ENCODE measurements at regions not wholly inside any gene's neighbourhood (a gene's known extent, or its start where the extent isn't known, plus 50 kb on each side); places are given as distances from the start of the nearest gene placed in this dataset.
"Not testable (repeated sequence)": the region's sequence is repeated elsewhere in the genome, so short reads cannot be mapped to it uniquely, and the experiment has no call there.

DNA sequence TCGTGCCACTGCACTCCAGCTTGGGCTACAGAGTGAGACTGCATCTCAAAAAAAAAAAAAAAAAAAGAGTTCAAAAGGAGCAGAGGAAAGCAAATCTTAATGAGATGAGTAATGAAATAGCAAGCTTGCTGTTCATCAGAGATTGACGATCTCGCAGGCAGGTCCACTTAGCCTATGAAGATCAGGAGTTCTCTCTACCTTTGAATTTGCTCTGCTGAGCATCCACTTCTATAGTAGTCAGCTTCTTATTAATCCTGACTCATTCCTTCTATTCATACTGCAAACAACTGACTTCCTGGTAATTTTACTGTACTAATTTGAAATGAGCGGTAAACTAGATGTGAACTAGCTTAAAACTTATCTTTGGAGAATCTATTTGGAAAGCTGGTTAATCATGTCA, 1014.6 kb downstream of the GATA3 start:
- DNase-seq: peak; percentile 24

DNA sequence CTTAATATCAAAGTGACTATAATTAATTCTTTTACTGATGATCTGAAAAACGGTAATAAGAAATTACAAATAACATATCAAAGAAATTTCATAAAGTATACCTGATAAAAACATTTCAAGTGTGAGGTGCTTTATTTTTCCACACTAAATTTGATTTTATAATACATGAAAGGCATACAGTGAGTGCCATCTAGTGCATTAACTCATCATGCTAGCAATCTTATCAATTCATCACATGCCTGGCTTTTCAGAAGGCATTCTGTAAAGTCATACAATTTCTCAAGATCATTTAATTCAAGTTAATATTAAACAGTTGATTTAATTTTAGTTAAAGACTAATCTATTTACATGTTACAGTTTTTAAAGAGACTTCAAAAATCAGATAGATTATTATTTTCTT, 1020.9 kb downstream of the GATA3 start:
- DNase-seq: no peak

DNA sequence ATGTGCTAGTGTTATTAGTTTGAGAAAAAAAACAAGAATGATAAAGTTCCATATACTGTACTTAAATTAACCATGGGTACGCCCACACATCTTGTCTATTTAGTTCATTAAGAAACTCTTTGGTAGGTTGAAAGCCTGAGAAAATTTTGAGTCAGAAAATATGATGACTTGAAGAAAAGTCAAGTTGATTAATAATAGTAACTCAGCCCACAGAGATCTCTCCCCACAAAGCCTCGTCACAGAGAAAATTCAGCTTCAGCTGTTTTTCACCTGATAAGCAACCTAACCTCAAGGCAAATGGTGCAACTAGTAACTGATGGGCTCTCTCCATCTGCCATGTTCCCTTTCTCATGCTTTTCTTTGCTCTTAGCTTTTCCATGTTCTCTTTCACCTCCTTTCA, 1021.6 kb downstream of the GATA3 start:
- DNase-seq: peak; percentile 20

DNA sequence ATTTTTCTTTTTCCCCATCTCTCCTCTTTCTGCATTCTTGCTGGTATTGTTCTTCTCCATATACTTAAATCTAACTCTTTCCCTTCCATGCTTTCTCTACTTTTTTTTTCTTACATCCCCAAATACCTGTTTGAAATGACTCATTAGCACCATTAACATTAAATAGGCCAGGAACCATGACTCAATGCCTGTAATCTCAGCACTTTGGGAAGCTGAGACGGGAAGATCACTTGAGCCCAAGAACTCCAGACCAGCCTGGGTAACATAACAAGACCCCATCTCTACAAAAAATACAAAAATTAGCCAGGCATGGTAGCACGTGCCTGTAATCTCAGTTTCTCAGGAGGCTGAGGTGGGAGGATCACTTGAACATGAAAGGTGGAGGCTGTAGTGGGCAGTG, 1026.8 kb downstream of the GATA3 start:
- no peak for DNase-seq

DNA sequence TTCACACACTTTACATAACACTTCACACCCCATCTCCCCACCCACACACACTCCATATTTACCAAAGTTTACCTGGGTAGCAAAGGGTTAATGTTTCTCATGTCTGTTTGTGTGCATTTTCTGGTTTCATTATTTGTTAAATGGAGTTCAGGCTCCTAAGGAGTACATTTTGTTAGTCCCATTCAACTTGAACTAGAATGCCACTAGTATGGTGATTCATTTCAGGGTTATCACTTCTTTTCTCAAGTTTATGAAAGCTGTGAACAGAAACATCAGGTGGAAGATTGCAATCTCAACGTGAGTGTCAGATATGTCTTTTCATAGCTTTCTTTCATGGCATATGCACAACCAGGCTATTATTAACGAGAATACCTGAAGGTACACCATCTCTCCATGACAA, 1027.5 kb downstream of the GATA3 start:
- DNase-seq: no peak

DNA sequence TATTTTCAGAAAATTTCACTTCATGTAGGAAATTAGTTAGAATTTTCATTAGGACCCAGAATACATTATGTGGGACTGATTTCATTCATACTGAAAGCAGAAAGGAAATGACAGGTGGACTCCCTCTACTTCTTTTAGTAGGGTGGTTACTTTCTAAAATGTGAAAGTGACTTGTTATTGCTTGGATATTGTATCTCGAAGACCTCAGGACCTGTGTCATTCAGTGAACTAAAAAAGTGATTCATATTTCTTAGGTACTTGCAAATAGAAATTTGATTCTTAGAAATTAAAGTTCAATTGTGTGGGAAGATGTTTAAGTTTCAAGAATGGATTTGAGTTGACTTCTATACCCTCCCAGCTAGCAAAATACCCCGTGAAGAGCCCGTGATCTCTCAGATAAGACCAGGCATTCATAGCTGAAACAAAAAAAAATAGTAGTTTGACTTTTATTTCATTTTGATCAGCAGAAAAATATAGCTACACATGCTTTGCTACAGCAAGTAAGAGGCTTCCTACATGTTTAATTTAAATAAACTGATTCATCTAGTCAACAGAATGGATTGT, 1037.1 kb downstream of the GATA3 start:
- peak; percentile 56 for DNase-seq

DNA sequence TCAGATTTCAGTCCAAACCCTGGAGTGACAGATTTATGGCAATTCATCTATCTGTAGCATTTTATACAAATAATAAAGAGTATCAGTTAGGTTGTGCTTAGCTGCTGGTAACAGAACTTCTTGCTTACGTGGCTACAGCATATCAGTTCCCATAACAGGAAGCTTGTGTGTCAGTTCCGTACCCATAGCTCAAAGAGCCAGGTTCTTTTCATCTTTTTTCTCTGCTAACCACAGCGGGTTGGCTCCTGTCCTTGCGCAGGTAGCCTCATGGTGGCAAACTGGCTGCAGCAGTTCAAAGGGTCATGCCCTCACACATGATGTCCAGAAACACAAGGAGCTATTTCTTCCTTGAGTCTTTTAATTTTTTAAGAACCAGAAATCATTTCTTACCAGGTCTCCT, 1041.8 kb downstream of the GATA3 start:
- peak; percentile 36 for DNase-seq

DNA sequence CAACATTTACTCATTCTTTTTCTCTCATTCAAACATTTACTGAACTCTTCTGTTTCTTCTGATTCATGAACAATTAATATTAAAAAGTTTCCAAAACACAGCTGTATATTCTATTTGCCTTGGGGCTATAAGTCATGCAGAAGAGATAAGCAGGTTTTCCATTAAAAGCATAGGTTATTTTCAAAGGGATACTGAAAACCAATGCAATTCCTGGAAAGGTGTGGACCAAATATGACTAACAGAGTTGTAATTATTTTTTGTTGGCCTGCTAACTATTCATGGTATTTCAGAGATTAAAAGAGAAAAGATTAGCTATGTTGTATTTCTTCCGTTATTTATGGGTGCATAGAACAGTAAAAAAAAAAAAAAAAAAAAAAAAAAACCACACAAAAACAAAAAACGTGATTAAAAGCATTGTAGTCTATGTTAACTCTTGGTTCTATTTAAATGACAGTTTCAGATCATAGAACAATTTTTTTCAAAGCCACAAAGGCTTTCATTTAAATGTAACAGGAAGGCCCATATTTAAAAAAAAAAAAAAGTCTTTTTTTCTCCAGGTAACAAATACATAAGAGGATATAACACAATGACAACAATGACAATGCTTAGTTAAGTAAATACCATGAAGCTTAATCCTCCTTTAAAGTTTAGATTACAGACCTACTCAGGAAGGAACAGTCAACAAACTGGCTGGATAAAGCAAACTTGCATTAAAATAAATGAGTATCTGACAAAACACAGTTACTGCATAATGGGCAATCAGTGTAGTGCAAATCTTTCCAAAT, 1042.9 kb downstream of the GATA3 start:
- DNase-seq: no peak

DNA sequence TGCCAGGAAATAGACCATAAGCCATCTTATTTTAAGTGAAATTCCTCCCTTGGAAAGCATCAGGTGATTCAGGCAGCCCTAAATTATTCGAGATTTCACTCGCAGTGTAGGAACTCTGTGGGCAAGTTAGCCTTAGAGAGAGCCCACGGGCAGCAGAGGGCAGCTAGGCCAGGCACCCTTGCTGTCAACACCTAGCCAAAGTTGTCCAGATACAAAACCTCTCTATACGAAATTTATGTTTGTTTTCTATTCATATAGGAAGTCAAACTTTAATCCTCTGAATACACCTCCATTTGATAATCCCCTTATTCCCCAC, 1043.5 kb downstream of the GATA3 start:
- DNase-seq: no peak

DNA sequence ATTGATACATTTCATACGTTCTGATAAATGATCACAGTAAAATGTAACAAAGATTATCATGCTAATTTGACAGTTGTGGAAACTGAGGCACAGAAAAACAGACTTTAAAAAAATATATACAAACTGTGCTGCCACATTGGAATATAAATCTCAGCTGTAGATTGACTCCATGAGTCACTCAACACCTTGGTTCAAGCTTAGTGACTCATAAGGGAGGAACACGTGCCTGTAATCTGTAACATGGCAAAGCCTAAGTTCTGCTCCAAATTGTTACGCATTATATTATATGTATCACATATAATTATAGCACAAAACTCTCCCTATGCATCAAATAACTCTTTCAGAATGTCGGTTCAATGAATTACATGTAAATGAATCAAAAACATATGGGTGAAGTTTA, 1047.5 kb downstream of the GATA3 start:
- DNase-seq: no peak

DNA sequence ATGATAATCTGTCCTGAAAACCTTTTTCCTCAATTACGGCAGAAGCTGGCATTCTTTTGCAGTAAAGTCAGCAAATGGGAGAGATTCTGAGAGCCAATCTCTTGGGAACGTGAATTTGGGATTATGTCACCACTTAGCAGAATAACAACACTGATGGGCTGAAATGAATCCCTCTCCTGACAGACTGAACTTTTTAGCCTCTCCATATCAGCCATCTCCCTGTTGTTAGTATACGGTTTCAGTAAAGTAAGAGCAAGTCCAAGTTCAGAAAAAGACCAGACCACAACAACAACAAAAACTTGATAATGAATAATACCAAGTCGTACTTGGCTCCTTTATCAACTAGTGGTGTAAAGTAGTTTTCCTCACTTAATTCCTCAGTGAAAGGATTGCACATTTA, 1048.8 kb downstream of the GATA3 start:
- DNase-seq: no peak

DNA sequence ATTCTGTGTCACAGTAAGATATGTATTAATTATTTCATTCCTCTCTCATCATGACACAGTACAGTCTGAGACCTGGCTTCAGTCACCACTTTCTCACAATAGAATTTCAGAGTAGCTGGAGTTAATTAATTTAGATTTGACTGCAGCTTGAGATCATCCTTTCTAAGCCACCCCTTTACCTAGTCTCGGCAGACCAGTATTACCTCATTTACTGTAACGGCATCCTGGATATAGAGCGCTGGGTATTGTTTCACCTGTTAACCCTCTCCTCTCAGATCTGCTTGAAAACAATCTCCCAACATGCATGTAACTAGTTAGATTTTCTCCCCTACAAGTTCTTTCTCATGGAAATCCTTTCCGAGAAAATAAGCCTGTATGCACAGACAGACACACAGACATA, 1057.5 kb downstream of the GATA3 start:
- no peak for DNase-seq

DNA sequence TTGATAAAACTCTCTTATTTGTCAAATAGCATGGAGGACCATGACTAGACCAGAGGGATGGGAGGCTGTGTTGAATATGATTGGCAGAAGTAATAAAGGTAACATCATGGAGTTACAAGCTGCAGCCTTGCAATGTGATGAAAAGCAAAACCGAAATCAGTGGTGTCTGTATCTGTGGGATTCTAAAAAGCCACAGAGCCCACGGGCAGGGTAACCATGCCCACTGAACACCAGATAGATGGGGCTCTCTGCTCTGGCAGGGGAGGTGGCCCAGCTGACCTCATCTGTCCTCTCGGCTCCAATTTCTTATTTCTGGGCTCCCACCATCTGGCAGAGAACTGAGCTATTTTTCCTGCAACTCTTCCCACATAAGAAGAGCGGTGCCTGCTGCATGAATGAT, 1072.2 kb downstream of the GATA3 start:
- DNase-seq: no peak

DNA sequence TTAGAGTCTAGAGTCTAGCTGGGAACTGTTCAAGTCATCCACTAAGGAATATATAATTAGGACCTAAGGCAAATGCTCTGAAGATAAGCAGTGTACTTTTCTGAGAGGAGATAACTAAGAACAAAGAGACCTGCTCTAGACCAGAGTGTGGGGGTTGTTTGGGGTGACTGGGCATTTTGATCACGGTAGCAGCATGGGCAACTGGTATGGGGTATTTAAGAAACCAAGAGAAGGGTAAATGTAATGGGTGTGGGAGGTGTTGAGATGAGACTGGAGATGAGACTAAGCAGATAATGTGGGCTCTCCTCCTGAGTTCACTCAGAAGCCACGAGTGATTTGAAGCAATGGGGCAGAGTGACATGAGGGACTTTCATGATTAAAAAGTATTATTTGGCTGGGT, 1082.9 kb downstream of the GATA3 start:
- DNase-seq: peak; percentile 13

DNA sequence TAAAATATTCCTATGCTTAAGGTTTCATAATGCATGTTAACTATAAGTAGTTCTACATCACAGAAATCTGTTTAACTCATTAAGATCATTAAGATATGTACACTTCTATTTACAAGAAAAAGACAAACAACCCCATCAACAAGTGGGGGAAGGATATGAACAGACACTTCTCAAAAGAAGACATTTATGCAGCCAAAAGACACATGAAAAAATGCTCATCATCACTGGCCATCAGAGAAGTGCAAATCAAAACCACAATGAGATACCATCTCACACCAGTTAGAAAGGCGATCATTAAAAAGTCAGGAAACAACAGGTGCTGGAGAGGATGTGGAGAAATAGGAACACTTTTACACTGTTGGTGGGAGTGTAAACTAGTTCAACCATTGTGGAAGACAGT, 1084.3 kb downstream of the GATA3 start:
- DNase-seq: not testable (repeated sequence)

DNA sequence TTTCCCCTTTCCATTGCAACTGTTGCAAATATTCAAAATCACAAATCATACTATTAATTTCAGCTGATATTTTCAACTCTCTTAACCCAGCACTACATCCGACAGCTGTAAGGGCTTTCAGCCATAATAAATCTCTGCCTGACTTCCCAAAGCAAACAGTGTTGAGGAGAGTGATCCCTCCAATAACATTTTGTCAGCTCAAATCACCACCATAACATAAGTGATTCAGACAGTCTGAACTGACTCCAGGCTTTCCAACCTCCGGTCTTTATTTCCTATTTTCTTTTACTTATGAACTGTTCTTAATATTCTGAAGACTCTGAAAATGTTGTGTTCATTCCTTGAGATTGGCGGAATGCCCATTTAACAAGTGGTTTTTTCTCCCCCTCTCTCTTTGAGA, 1085.9 kb downstream of the GATA3 start:
- DNase-seq: no peak

DNA sequence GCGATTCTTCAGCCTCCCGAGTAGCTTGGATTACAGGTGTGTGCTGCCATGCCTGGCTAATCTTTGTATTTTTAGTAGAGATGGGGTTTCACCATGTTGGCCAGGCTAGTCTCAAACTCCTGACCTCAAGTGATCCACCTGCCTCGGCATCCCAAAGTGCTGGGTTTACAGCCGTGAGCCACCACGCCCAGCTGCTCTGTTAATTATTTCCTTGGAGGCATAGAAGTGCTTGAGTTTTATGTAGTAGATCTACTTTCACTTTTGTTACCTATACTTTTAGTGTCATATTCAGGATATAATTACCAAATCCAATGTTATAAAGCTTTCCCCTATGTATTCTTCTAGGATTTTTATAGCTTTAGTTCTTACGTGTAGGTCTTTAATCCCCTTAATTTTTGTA, 1093.0 kb downstream of the GATA3 start:
- DNase-seq: no peak

DNA sequence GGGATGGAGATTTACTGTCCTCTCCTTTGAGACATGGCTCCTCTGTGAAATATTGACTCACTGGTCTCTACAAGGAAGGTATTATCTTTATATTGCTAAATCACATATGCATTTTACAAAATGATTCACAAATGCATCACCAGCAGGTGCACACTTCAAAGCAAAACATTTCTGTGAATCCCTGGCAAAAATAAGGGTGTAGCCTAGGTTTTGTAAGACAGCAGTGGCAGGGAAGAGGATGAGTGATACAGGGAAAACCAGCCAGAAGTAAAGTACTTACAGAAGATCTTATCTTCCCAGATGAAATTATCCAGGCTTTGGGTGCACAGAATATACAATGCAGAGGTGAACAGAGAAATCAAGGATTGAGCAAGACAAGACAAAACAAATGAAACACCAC, 1094.6 kb downstream of the GATA3 start:
- DNase-seq: no peak

DNA sequence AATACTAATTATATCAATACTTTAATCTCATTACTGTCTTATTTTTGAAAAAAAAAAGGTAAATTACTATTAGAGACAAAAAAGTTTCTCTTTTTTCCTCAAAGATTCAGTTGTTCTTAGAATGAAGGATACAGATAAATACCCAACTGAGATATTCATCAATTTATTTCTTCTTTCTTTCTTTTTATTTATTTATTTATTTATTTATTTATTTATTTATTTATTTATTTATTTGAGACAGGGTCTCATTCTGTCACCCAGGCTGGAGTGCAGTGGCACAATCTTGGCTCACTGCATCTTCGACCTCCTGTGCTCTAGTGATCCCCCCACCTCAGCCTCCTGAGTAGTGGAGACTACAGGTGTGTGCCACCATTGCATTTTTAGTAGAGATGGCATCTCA, 1098.6 kb downstream of the GATA3 start:
- DNase-seq: not testable (repeated sequence)

DNA sequence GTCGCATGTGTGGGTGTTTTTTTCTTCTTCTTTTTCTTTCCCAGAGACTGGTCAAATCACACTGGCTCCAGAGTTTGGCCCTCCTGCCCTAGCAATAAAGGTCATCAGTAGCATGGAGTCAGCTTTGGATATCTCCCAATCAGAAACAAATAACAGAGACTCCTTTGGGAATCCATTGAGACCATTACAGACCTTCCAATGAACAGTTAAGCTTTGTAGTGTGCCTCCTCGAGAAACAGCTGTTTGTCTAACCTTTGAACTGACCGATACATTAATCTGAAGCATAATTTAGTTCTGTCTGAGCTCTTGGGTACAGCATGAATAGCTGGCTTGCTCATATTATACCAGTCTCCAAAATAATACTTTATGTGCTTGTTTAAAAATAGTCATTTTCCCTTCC, 1103.2 kb downstream of the GATA3 start:
- no peak for DNase-seq

DNA sequence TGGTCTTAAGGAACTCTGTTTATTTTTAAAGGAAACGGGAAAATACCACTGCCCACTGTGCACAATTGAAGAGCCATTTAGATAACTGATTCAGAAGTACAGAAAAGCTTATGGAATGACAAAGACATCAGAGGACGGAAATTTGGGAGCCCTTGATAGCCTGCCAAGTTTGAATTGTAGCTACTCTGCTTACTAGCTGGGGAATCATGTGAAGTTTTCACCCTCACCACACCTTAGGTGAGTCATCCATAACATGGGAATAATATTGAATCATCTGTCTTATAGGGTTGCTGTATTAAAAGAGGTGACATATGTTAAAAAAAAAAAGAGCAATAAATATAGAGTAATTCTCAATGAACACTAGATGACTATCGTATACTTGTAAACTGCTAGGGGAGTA, 1104.2 kb downstream of the GATA3 start:
- no peak for DNase-seq

DNA sequence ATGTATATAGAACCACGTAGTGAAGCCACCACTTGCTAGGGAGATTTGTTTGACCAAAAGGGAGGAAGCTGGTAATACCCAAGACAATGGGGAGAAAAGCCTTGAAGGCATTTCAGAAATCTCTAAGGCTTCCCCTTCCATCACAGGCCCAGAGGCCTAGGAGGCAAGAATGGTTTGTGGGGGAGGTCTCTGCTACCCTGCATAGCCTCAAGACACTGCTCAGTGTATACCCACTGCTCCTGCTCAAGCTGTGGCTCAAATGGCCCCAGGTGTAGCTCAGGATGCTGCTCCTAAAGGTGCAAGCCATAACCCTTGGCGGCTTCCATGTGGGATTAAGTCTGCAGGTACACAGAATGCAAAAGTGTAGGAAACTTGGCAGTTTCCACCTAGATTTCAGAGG, 1105.8 kb downstream of the GATA3 start:
- no peak for DNase-seq

DNA sequence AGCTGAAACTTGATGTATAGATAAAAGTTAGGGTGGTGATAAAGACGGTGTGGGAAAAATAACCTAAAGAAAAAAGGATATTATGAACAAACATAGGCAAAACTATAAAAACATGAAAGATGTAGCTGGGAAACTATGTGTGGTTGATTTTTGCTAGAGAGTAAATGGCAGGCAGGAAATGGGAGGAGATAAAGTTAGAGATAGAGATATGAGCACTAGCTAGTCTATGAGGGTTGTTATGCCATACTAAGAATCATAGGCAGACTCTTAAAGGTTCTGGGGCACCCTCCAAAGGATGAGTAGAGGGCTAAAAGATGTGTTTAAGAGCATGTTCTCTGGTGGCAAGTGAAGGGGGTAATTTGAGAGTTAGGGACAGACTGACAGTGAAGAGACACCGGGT, 1109.2 kb downstream of the GATA3 start:
- no peak for DNase-seq

DNA sequence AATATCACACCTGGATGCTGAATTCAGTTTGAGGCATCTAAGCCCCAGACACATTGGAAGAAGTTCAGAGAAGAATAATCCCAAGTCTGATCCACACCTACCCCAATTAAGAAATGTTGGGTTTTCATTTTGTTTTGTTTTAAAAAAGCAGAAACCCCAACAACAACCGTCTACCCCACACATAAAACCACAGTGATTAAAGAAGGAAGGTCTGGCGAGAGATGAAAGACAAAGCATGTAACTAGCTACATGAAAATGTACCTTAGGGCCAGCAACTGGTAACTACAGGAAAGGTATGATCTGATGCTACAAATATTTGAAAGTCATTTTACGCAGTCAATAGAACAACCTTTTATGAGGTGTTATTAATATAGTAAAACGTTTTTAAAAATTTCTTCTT, 1112.3 kb downstream of the GATA3 start:
- DNase-seq: no peak

DNA sequence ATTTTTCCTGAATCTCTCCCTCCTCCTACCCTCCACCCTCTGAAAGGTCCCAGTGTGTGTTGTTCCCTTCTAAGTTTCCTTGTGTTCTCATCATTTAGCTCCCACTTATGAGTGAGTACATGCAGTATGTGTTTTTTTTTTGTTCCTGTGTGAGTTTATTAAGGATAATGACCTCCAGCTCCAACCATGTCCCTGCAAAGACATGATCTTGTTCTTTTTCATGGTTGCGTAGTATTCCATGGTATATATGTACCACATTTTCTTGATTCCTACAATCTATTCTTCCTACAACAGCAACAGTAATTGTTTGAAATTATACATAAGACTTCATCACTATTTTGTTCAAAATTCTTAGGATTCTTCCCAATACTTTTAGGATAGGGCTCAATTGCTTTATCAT, 1117.8 kb downstream of the GATA3 start:
- no peak for DNase-seq
